Keratinocyte (primary cell): ENCODE measurements at regions not wholly inside any gene's neighbourhood (a gene's known extent, or its start where the extent isn't known, plus 50 kb on each side); places are given as distances from the start of the nearest gene placed in this dataset.

Experiments used
- DNase-seq: peaks from one replicate; pipeline ENCODE4 v3.0.0-alpha.2; 2011; ENCODE audit warnings: low read depth, missing footprints, low spot score
- FAIRE-seq: peaks from 2 replicates; lab custom pipeline; 2011; peaks lifted over from hg19 to GRCh38; lab: Jason Lieb, UNC
- H2AFZ ChIP-seq: 2 replicates; pipeline ENCODE4 v1.6.0; 2012; ENCODE audit warnings: low read length, control low read depth, inconsistent platforms; ENCODE audit not compliant: control insufficient read depth
- H3K27ac ChIP-seq: 2 replicates; pipeline ENCODE4 v1.5.1; 2011; ENCODE audit warnings: low read length; ENCODE audit not compliant: control insufficient read depth, insufficient read depth
- H3K27me3 ChIP-seq: 3 replicates; pipeline ENCODE4 v1.6.0; 2011; ENCODE audit warnings: low read length; ENCODE audit not compliant: control insufficient read depth, insufficient read depth; ENCODE audit errors: extremely low read depth
- H3K36me3 ChIP-seq, 2 experiments: 2 replicates in 1 of 2; 3 replicates in 1 of 2; pipeline ENCODE4 v1.5.1; 2011; ENCODE audit warnings: low read length in 2 of 2, mild to moderate bottlenecking in 1 of 2; ENCODE audit not compliant: control insufficient read depth in 2 of 2, insufficient read depth in 2 of 2; ENCODE audit errors: extremely low read depth in 1 of 2
- H3K4me1 ChIP-seq: 3 replicates; pipeline ENCODE4 v1.5.1; 2011; ENCODE audit warnings: low read length; ENCODE audit not compliant: control insufficient read depth, insufficient read depth; ENCODE audit errors: extremely low read depth
- H3K4me2 ChIP-seq: 3 replicates; pipeline ENCODE4 v1.6.0; 2011; ENCODE audit warnings: low read depth, low read length; ENCODE audit not compliant: control insufficient read depth, insufficient read depth; ENCODE audit errors: extremely low read depth
- H3K4me3 ChIP-seq, 3 experiments: fragments of 200-600 bp in 1 of 3; sonication (generic) in 1 of 3; 2 replicates in 2 of 3; 3 replicates in 1 of 3; pipeline ENCODE4 v1.5.1; 2011 to 2016; ENCODE audit warnings: low read length in 3 of 3, mild to moderate bottlenecking in 3 of 3, control low read depth in 2 of 3, inconsistent platforms in 1 of 3, low read depth in 1 of 3, mixed read lengths in 1 of 3, mixed run types in 1 of 3, moderate library complexity in 1 of 3; ENCODE audit not compliant: control insufficient read depth in 2 of 3, insufficient read depth in 2 of 3; ENCODE audit errors: extremely low read depth in 1 of 3
- H3K79me2 ChIP-seq: 2 replicates; pipeline ENCODE4 v1.6.0; 2012; ENCODE audit warnings: low read length; ENCODE audit not compliant: control insufficient read depth, insufficient read depth
- H3K9ac ChIP-seq: 3 replicates; pipeline ENCODE4 v1.6.0; 2011; ENCODE audit warnings: low read length; ENCODE audit not compliant: control insufficient read depth, insufficient read depth; ENCODE audit errors: extremely low read depth
- H3K9me1 ChIP-seq: 3 replicates; pipeline ENCODE4 v1.6.0; 2011; ENCODE audit warnings: low read length; ENCODE audit not compliant: control insufficient read depth, insufficient read depth; ENCODE audit errors: extremely low read depth
- H3K9me3 ChIP-seq: 2 replicates; pipeline ENCODE4 v1.5.1; 2012; ENCODE audit warnings: low read depth, low read length; ENCODE audit not compliant: control insufficient read depth
- H4K20me1 ChIP-seq: 3 replicates; pipeline ENCODE4 v1.6.0; 2011; ENCODE audit warnings: low read length; ENCODE audit not compliant: control insufficient read depth, insufficient read depth; ENCODE audit errors: extremely low read depth
- CTCF ChIP-seq, 3 experiments: IDR thresholded peaks in 1 of 3; conservative IDR thresholded peaks in 1 of 3; optimal IDR thresholded peaks in 1 of 3; 2 replicates in 2 of 3; 3 replicates in 1 of 3; pipeline versions ENCODE3 to v1.5.1; 2011; ENCODE audit warnings: low read length in 3 of 3, mild to moderate bottlenecking in 3 of 3, moderate library complexity in 2 of 3, control low read depth in 1 of 3, inconsistent platforms in 1 of 3; ENCODE audit not compliant: insufficient read depth in 2 of 3; ENCODE audit errors: extremely low read depth in 1 of 3
- EZH2 ChIP-seq: IDR thresholded peaks from one replicate; pipeline ENCODE4 v1.6.1; 2012; ENCODE audit warnings: inconsistent platforms, mild to moderate bottlenecking, low read length, moderate library complexity
- dilution Hi-C: fragments of 300-500 bp; cut with MboI; formaldehyde crosslinking; loops from one replicate; pipeline ENCODE4 v1.7.0; 2020; ENCODE audit warnings: low sequenced_read_pairs; ENCODE audit not compliant: extremely low pct_ligation_motif_present

- H3K36me3 ChIP-seq, result no peaks in the 10 kb centered on the region
- TF ChIP-seq CTCF (optimal IDR thresholded peaks at IDR 0.05 in 1 of 3, IDR thresholded peaks at IDR 0.05 in 1 of 3, conservative IDR thresholded peaks at IDR 0.05 in 1 of 3; ENCODE audit: extremely low read depth in 1 of 3, insufficient read depth in 2 of 3, low read length in 3 of 3) (no peak), EZH2 (no peak)
- no peaks in the 10 kb centered on the region for H3K4me1 ChIP-seq
- no peak for FAIRE-seq
- no peaks in the 10 kb centered on the region for H3K9me3 ChIP-seq
- no peaks in the 10 kb centered on the region for H3K27me3 ChIP-seq
- no peaks in the 10 kb centered on the region for H4K20me1 ChIP-seq
- no peak overlapping the region for H3K4me2 ChIP-seq
- dilution Hi-C loops, result no loop called here
- DNase-seq, result no peak
- no peak overlapping the region for H3K9ac ChIP-seq
- H2AFZ ChIP-seq, result no peak overlapping the region
- no peak overlapping the region for H3K4me3 ChIP-seq
- H3K27ac ChIP-seq, result no peak overlapping the region
- no peaks in the 10 kb centered on the region for H3K9me1 ChIP-seq
- H3K79me2 ChIP-seq, result no peaks in the 10 kb centered on the region
Observed at GRCh38 chr2:16039823-16040222, 99.5 kb downstream of the MYCN start.

- no peak overlapping the region for H3K9ac ChIP-seq
- DNase-seq (no peak), FAIRE-seq (no peak)
- no peaks in the 10 kb centered on the region for H3K27me3 ChIP-seq
- H3K27ac ChIP-seq, result no peak overlapping the region
- H2AFZ ChIP-seq, result no peak overlapping the region
- H3K9me1 ChIP-seq, result no peaks in the 10 kb centered on the region
- H3K36me3 ChIP-seq, result no peaks in the 10 kb centered on the region
- TF ChIP-seq EZH2 (no peak), CTCF (optimal IDR thresholded peaks at IDR 0.05 in 1 of 3, IDR thresholded peaks at IDR 0.05 in 1 of 3, conservative IDR thresholded peaks at IDR 0.05 in 1 of 3; ENCODE audit: extremely low read depth in 1 of 3, insufficient read depth in 2 of 3, low read length in 3 of 3) (no peak)
- H3K4me3 ChIP-seq, result no peak overlapping the region
- H4K20me1 ChIP-seq, result no peaks in the 10 kb centered on the region
- dilution Hi-C loops, result no loop called here
- H3K4me1 ChIP-seq, result no peaks in the 10 kb centered on the region
- no peaks in the 10 kb centered on the region for H3K9me3 ChIP-seq
- H3K79me2 ChIP-seq, result no peaks in the 10 kb centered on the region
- H3K4me2 ChIP-seq, result no peak overlapping the region
Observed at GRCh38 chr2:16039055-16039454, 98.7 kb downstream of the MYCN start.
